NAMALWA (cell line): ENCODE measurements at regions not wholly inside any gene's neighbourhood (a gene's known extent, or its start where the extent isn't known, plus 50 kb on each side); places are given as distances from the start of the nearest gene placed in this dataset.
"Not testable (repeated sequence)": the region's sequence is repeated elsewhere in the genome, so short reads cannot be mapped to it uniquely, and the experiment has no call there.

ENCODE experiments used
- DNase-seq: peaks from one replicate; pipeline ENCODE4 v3.0.0-alpha.2; 2015; ENCODE audit warnings: low spot score

- DNase-seq, result no peak
Observed at GRCh38 chr14:34172550-34173368, 221.9 kb upstream of the EGLN3 start.

- no peak for DNase-seq
Observed at GRCh38 chr14:34172173-34172451, 221.2 kb upstream of the EGLN3 start.

GRCh38 chr14:34171431-34172172, 220.7 kb upstream of the EGLN3 start:
- no peak for DNase-seq

GRCh38 chr14:34170882-34171281, 220.0 kb upstream of the EGLN3 start:
- DNase-seq, result no peak

GRCh38 chr14:34169561-34169960, 218.7 kb upstream of the EGLN3 start:
- no peak for DNase-seq

GRCh38 chr14:34168656-34169055, 217.8 kb upstream of the EGLN3 start:
- DNase-seq, result no peak

- DNase-seq, result no peak
Observed at GRCh38 chr14:34165847-34166350, 215.0 kb upstream of the EGLN3 start.

- DNase-seq, result no peak
Observed at GRCh38 chr14:34164162-34164864, 213.4 kb upstream of the EGLN3 start.

GRCh38 chr14:34161351-34162082, 210.6 kb upstream of the EGLN3 start:
- no peak for DNase-seq

- DNase-seq, result no peak
Observed at GRCh38 chr14:34160619-34161018, 209.7 kb upstream of the EGLN3 start.

GRCh38 chr14:34157651-34158050, 206.8 kb upstream of the EGLN3 start:
- DNase-seq, result no peak

GRCh38 chr14:34147461-34147860, 196.6 kb upstream of the EGLN3 start:
- no peak for DNase-seq

- DNase-seq, result not testable (repeated sequence)
Observed at GRCh38 chr14:34140127-34140526, 189.3 kb upstream of the EGLN3 start.

- DNase-seq, result not testable (repeated sequence)
Observed at GRCh38 chr14:34139160-34140121, 188.6 kb upstream of the EGLN3 start.

GRCh38 chr14:34138175-34138574, 187.3 kb upstream of the EGLN3 start:
- no peak for DNase-seq

- no peak for DNase-seq
Observed at GRCh38 chr14:34137001-34137745, 186.3 kb upstream of the EGLN3 start.

GRCh38 chr14:34135492-34135891, 184.6 kb upstream of the EGLN3 start:
- no peak for DNase-seq

- DNase-seq, result no peak
Observed at GRCh38 chr14:34134484-34134883, 183.6 kb upstream of the EGLN3 start.

- DNase-seq, result no peak
Observed at GRCh38 chr14:34129927-34130552, 179.2 kb upstream of the EGLN3 start.

- no peak for DNase-seq
Observed at GRCh38 chr14:34128665-34129064, 177.8 kb upstream of the EGLN3 start.
